ENCODE measurements at regions not wholly inside any gene's neighbourhood (a gene's known extent, or its start where the extent isn't known, plus 50 kb on each side); places are given as distances from the start of the nearest gene placed in this dataset.

DNA sequence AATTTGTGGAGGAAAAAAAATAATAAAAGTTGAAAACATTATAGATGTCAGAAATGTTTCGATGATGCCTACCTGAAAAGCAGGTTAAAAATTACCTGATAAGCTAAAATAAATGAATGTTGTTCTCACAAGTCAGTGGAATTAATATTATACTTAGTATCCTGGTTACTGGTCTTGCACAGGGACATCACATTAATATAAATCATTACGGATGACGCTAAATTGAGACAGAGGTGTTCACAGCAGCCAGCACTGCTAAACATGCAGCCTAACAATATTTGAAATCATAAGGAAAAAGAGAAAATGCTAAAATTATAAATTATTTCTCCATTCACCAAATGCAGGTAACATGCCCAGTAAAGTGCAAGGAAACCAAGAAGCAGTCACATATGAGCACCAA, 1130.0 kb downstream of the STPG2 start:
- TF ChIP-seq, protein P1, sequence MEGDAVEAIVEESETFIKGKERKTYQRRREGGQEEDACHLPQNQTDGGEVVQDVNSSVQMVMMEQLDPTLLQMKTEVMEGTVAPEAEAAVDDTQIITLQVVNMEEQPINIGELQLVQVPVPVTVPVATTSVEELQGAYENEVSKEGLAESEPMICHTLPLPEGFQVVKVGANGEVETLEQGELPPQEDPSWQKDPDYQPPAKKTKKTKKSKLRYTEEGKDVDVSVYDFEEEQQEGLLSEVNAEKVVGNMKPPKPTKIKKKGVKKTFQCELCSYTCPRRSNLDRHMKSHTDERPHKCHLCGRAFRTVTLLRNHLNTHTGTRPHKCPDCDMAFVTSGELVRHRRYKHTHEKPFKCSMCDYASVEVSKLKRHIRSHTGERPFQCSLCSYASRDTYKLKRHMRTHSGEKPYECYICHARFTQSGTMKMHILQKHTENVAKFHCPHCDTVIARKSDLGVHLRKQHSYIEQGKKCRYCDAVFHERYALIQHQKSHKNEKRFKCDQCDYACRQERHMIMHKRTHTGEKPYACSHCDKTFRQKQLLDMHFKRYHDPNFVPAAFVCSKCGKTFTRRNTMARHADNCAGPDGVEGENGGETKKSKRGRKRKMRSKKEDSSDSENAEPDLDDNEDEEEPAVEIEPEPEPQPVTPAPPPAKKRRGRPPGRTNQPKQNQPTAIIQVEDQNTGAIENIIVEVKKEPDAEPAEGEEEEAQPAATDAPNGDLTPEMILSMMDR (IDR thresholded peaks at IDR 0.05; ENCODE audit: low read depth, low read length, poor library complexity, severe bottlenecking): no peak
- TF ChIP-seq EZH2phosphoT487 (IDR thresholded peaks at IDR 0.05; ENCODE audit: borderline replicate concordance, low read length): no peak

Measured in DOHH2 (cell line).